ENCODE measurements at regions not wholly inside any gene's neighbourhood (a gene's known extent, or its start where the extent isn't known, plus 50 kb on each side); places are given as distances from the start of the nearest gene placed in this dataset.

DNA sequence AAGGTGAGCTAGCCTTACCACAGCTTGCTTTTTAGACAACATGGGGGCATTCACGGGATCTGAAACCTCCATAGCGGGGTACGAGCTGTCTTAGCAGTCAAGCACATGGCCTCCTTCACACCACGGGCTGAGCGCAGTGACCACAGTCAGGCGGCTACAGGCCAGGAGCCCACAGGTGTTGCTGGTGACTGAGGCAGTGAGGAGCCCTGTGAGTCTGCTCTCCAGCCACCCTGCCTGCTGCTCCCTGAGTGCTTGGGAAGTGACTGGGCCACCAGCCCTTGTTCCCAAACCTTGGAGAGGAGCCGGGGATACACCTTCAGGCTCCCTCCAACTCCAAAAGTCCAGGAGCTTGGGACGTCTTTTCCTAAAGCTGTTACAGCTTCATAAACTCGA, 418.1 kb upstream of the MYT1L start:
- intact Hi-C loops (cut with micrococcal nuclease; ENCODE audit: unreplicated experiment) = no loop called here
- H4K20me1 ChIP-seq (ENCODE audit: insufficient read depth, low read length) = no peaks in the 10 kb centered on the region
- no peaks in the 10 kb centered on the region for H3K4me1 ChIP-seq (ENCODE audit: insufficient read depth, low read length, poor library complexity, severe bottlenecking)
- H3K9me3 ChIP-seq (ENCODE audit: low read length) = no peaks in the 10 kb centered on the region; the same call in 1 of the 2 replicates
- no TSS peak for BruUV-seq (replicated peaks)
- H3K27ac ChIP-seq (ENCODE audit: low read depth, low read length, poor library complexity, severe bottlenecking) = no peak overlapping the region
- POLR2A ChIA-PET = no interaction called here
- CTCF ChIA-PET (ENCODE audit: unreplicated experiment) = no interaction called here
- DNase-seq (ENCODE audit: low spot score) = no peak
- H2AFZ ChIP-seq (ENCODE audit: low read length) = no peak overlapping the region
- no peak overlapping the region for H3K4me2 ChIP-seq (ENCODE audit: low read length)
- H3K79me2 ChIP-seq (ENCODE audit: insufficient read depth, low read depth, low read length) = no peaks in the 10 kb centered on the region
- H3K36me3 ChIP-seq (ENCODE audit: insufficient read depth, low read length) = no peaks in the 10 kb centered on the region
- H3K9me2 ChIP-seq (ENCODE audit: insufficient read depth, low read length) = no peaks in the 10 kb centered on the region
- TF ChIP-seq EZH2phosphoT487 (IDR thresholded peaks at IDR 0.05; ENCODE audit: borderline replicate concordance, low read depth, low read length) (no peak), CTCF (conservative IDR thresholded peaks at IDR 0.05; ENCODE audit: low read length) (no peak)
- H3K4me3 ChIP-seq (ENCODE audit: low read depth, low read length, poor library complexity, severe bottlenecking) = no peak overlapping the region

GRCh38 chr2:2748399-2749205, 417.5 kb upstream of the MYT1L start:
- ChIA-PET POLR2A (no interaction called here), CTCF (ENCODE audit: unreplicated experiment) (no interaction called here)
- no peak overlapping the region for H3K4me3 ChIP-seq (ENCODE audit: low read depth, low read length, poor library complexity, severe bottlenecking)
- H2AFZ ChIP-seq (ENCODE audit: low read length) = no peak overlapping the region
- BruUV-seq (replicated peaks) = no TSS peak
- no peaks in the 10 kb centered on the region for H4K20me1 ChIP-seq (ENCODE audit: insufficient read depth, low read length)
- intact Hi-C loops (cut with micrococcal nuclease; ENCODE audit: unreplicated experiment) = no loop called here
- no peak overlapping the region for H3K4me2 ChIP-seq (ENCODE audit: low read length)
- no peaks in the 10 kb centered on the region for H3K9me2 ChIP-seq (ENCODE audit: insufficient read depth, low read length)
- no peaks in the 10 kb centered on the region for H3K9me3 ChIP-seq (ENCODE audit: low read length)
- H3K79me2 ChIP-seq (ENCODE audit: insufficient read depth, low read depth, low read length) = no peaks in the 10 kb centered on the region
- H3K36me3 ChIP-seq (ENCODE audit: insufficient read depth, low read length) = no peaks in the 10 kb centered on the region
- no peaks in the 10 kb centered on the region for H3K4me1 ChIP-seq (ENCODE audit: insufficient read depth, low read length, poor library complexity, severe bottlenecking)
- TF ChIP-seq EZH2phosphoT487 (IDR thresholded peaks at IDR 0.05; ENCODE audit: borderline replicate concordance, low read depth, low read length) = no peak
- TF ChIP-seq CTCF (conservative IDR thresholded peaks at IDR 0.05; ENCODE audit: low read length) = no peak
- DNase-seq (ENCODE audit: low spot score) = no peak
- H3K27ac ChIP-seq (ENCODE audit: low read depth, low read length, poor library complexity, severe bottlenecking) = no peak overlapping the region

- intact Hi-C loops (cut with micrococcal nuclease; ENCODE audit: unreplicated experiment) = no loop called here
- H3K4me1 ChIP-seq (ENCODE audit: insufficient read depth, low read length, poor library complexity, severe bottlenecking) = no peaks in the 10 kb centered on the region
- no peaks in the 10 kb centered on the region for H3K36me3 ChIP-seq (ENCODE audit: insufficient read depth, low read length)
- H3K4me2 ChIP-seq (ENCODE audit: low read length) = no peak overlapping the region
- no peak for DNase-seq (ENCODE audit: low spot score)
- H3K4me3 ChIP-seq (ENCODE audit: low read depth, low read length, poor library complexity, severe bottlenecking) = no peak overlapping the region
- ChIA-PET CTCF (ENCODE audit: unreplicated experiment) (no interaction called here), POLR2A (no interaction called here)
- H3K79me2 ChIP-seq (ENCODE audit: insufficient read depth, low read depth, low read length) = no peaks in the 10 kb centered on the region
- TF ChIP-seq CTCF (conservative IDR thresholded peaks at IDR 0.05; ENCODE audit: low read length) (no peak), EZH2phosphoT487 (IDR thresholded peaks at IDR 0.05; ENCODE audit: borderline replicate concordance, low read depth, low read length) (no peak)
- BruUV-seq (replicated peaks) = no TSS peak
- no peaks in the 10 kb centered on the region for H4K20me1 ChIP-seq (ENCODE audit: insufficient read depth, low read length)
- no peak overlapping the region for H2AFZ ChIP-seq (ENCODE audit: low read length)
- no peaks in the 10 kb centered on the region for H3K9me2 ChIP-seq (ENCODE audit: insufficient read depth, low read length)
- H3K9me3 ChIP-seq (ENCODE audit: low read length) = no peaks in the 10 kb centered on the region
- no peak overlapping the region for H3K27ac ChIP-seq (ENCODE audit: low read depth, low read length, poor library complexity, severe bottlenecking)
Observed at GRCh38 chr2:2747797-2748301, 416.8 kb upstream of the MYT1L start.
